ENCODE measurements at regions not wholly inside any gene's neighbourhood (a gene's known extent, or its start where the extent isn't known, plus 50 kb on each side); places are given as distances from the start of the nearest gene placed in this dataset.

DNA sequence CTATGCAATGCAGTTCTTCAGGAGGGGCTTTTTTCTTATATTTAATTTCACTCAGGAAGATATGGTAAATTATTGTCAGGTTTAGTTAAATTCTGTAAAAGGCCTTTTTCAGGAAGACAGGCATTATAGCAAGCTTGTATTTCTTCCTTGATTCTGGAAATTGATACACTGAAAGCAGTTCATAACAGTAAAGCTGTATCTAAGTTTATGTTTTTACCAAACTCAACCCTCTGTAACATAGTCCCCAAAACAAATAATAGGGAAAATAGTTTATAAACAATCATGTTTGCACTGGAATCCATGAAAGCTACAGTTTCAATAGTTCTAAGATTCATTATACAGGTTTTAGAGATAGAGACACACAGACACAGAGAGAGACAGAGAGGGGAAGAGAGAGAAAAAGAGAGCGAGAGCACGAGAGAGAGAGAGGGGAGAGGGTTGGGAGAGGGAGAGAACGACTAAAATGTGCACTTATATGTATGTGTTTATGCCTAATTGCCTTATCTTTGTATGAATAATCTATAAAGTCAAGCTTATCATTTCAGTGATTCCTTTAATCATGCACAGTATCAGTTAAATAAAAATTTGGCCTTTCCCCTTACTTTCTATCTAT lies 454.4 kb downstream of the RFPL4B start:
- Histone ChIP-seq H3K4me1 (no peaks in the 10 kb centered on the region), H3K9me3 (no peaks in the 10 kb centered on the region), H3K27ac (no peak overlapping the region), H3K27me3 (ENCODE audit: low read depth) (no peaks in the 10 kb centered on the region), H3K4me3 (no peak overlapping the region), H3K36me3 (no peaks in the 10 kb centered on the region)
- DNase-seq (no peak), ATAC-seq (no peak)
- intact Hi-C loops (cut with DNase I) = no loop called here
- TF ChIP-seq CTCF (IDR thresholded peaks at IDR 0.05) = no peak

GRCh38 chr6:112802144-112802543 lies 455.0 kb downstream of the RFPL4B start:
- no peaks in the 10 kb centered on the region for H3K9me3 ChIP-seq
- H3K36me3 ChIP-seq = no peaks in the 10 kb centered on the region
- H3K4me1 ChIP-seq = no peaks in the 10 kb centered on the region
- no peaks in the 10 kb centered on the region for H3K27me3 ChIP-seq (ENCODE audit: low read depth)
- intact Hi-C loops (cut with DNase I) = no loop called here
- no peak for TF ChIP-seq CTCF (IDR thresholded peaks at IDR 0.05)
- no peak overlapping the region for H3K4me3 ChIP-seq
- H3K27ac ChIP-seq = no peak overlapping the region
- DNase-seq = no peak
- ATAC-seq = no peak

GRCh38 chr6:112804638-112805330 lies 457.7 kb downstream of the RFPL4B start:
- no peaks in the 10 kb centered on the region for H3K4me1 ChIP-seq
- no peaks in the 10 kb centered on the region for H3K9me3 ChIP-seq
- no peaks in the 10 kb centered on the region for H3K27me3 ChIP-seq (ENCODE audit: low read depth)
- no peak for ATAC-seq
- no peak overlapping the region for H3K27ac ChIP-seq
- intact Hi-C loops (cut with DNase I) = no loop called here
- no peak for TF ChIP-seq CTCF (IDR thresholded peaks at IDR 0.05)
- no peak for DNase-seq
- no peaks in the 10 kb centered on the region for H3K36me3 ChIP-seq
- H3K4me3 ChIP-seq = no peak overlapping the region

GRCh38 chr6:112806163-112806865 lies 459.2 kb downstream of the RFPL4B start:
- no peak overlapping the region for H3K27ac ChIP-seq
- no peaks in the 10 kb centered on the region for H3K9me3 ChIP-seq
- DNase-seq (no peak), ATAC-seq (no peak)
- no peak for TF ChIP-seq CTCF (IDR thresholded peaks at IDR 0.05)
- H3K27me3 ChIP-seq (ENCODE audit: low read depth) = no peaks in the 10 kb centered on the region
- intact Hi-C loops (cut with DNase I) = no loop called here
- H3K4me1 ChIP-seq = no peaks in the 10 kb centered on the region
- no peak overlapping the region for H3K4me3 ChIP-seq
- no peaks in the 10 kb centered on the region for H3K36me3 ChIP-seq

DNA sequence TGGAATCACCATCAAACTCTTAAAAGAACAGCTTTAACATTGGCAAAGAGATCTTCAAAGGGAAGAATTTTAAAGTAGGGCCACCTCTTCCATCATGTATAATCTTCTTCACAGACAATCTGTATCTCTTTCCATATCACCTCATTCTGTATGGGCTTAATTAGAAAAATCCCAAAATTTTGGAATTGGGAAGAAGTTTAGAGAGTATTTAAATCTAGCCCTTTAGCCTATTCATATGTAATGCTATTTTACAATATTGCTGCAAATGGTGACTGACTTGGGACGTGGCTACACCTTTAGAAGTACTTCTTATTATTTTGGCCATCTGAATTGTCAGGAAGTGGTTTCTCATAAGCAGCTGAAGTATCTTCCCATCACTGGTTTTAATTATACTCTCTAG lies 474.3 kb downstream of the RFPL4B start:
- H3K27ac ChIP-seq = no peak overlapping the region
- intact Hi-C loops (cut with DNase I) = no loop called here
- no peaks in the 10 kb centered on the region for H3K4me1 ChIP-seq
- H3K27me3 ChIP-seq (ENCODE audit: low read depth) = no peaks in the 10 kb centered on the region
- no peak for DNase-seq
- H3K36me3 ChIP-seq = no peaks in the 10 kb centered on the region
- no peak for TF ChIP-seq CTCF (IDR thresholded peaks at IDR 0.05)
- no peaks in the 10 kb centered on the region for H3K9me3 ChIP-seq
- no peak for ATAC-seq
- no peak overlapping the region for H3K4me3 ChIP-seq
